HCT116 (cell line): ENCODE measurements at regions not wholly inside any gene's neighbourhood (a gene's known extent, or its start where the extent isn't known, plus 50 kb on each side); places are given as distances from the start of the nearest gene placed in this dataset.

Experiments used
- ATAC-seq: fragments of 200-7000 bp; cut with Tn5 transposase; 2 replicates; pipeline ENCODE4 v1.9.1; 2020; ENCODE audit warnings: mild to moderate bottlenecking, moderate library complexity
- BruUV-seq: library from RNA; stranded (reverse); fragments of 400-500 nt; replicated peaks from 2 replicates; lab custom pipeline; 2021; lab: Mats Ljungman, UMichigan
- CTCF ChIA-PET: fragments of 300-600 bp; sonication (Branson Sonifier 250); formaldehyde crosslinking; loops from one replicate; lab custom pipeline; 2021; ENCODE audit warnings: antibody characterized with exemption; lab: Charles Lee
- POLR2A ChIA-PET: fragments of 300-600, 350-600 bp; sonication (Branson Sonifier 250); formaldehyde crosslinking; loops from one replicate; lab custom pipeline; 2021; ENCODE audit warnings: antibody characterized with exemption; lab: Charles Lee
- RAD21 ChIA-PET, 2 experiments: fragments of 300-600 bp; sonication (Branson Sonifier 250); formaldehyde crosslinking; loops; one replicate each; lab custom pipeline; 2023; ENCODE audit warnings: low total read pairs in 2 of 2; ENCODE audit not compliant: uncharacterized antibody in 2 of 2, unreplicated experiment in 2 of 2, low non-redundant PET in 1 of 2; lab: Charles Lee
- DNase-seq: peaks from one replicate; pipeline ENCODE4 v3.0.0-alpha.2; 2010; ENCODE audit warnings: low read depth, low spot score
- H2AFZ ChIP-seq: fragments of 200-600 bp; shearing (Covaris generic), sonication (generic); 2 replicates; pipeline ENCODE4 v1.6.1; 2017; ENCODE audit warnings: low read depth, mixed run types, mixed read lengths, antibody characterized with exemption, low read length; ENCODE audit not compliant: poor library complexity, severe bottlenecking
- H3K27ac ChIP-seq: 2 replicates; pipeline ENCODE4 v1.5.1; 2012; ENCODE audit warnings: low read depth, low read length
- H3K27me3 ChIP-seq: fragments of 200-600 bp; sonication (generic); 2 replicates; pipeline ENCODE4 v1.6.1; 2016; ENCODE audit warnings: mixed run types, low read length, mixed read lengths; ENCODE audit not compliant: insufficient read depth
- H3K36me3 ChIP-seq, 2 experiments: fragments of 200-500 bp in 1 of 2; fragments of 200-600 bp in 1 of 2; sonication (Bioruptor generic) in 1 of 2; sonication (generic) in 1 of 2; 2 replicates each; pipeline versions ENCODE4 v1.5.1 to v1.6.1; 2014 to 2016; ENCODE audit warnings: low read length in 2 of 2, inconsistent platforms in 1 of 2, mixed read lengths in 1 of 2, mixed run types in 1 of 2; ENCODE audit not compliant: insufficient read depth in 2 of 2, control insufficient read depth in 1 of 2
- H3K4me1 ChIP-seq, 2 experiments: fragments of 200-600 bp in 1 of 2; sonication (generic) in 1 of 2; 2 replicates each; pipeline versions ENCODE4 v1.5.1 to v1.6.1; 2012 to 2017; ENCODE audit warnings: low read length in 2 of 2, inconsistent platforms in 1 of 2, mild to moderate bottlenecking in 1 of 2, mixed read lengths in 1 of 2, mixed run types in 1 of 2, moderate library complexity in 1 of 2; ENCODE audit not compliant: insufficient read depth in 2 of 2, control insufficient read depth in 1 of 2
- H3K4me2 ChIP-seq: fragments of 200-600 bp; sonication (generic); 2 replicates; pipeline ENCODE4 v1.6.1; 2017; ENCODE audit warnings: mixed run types, low read length, mixed read lengths
- H3K4me3 ChIP-seq, 2 experiments: fragments of 200-600 bp in 1 of 2; sonication (generic) in 1 of 2; replicated peaks in 1 of 2; 2 replicates each; pipeline ENCODE4 v1.5.1; 2011 to 2016; ENCODE audit warnings: low read length in 2 of 2, control low read depth in 1 of 2, low read depth in 1 of 2, mild to moderate bottlenecking in 1 of 2, mixed read lengths in 1 of 2, mixed run types in 1 of 2
- H3K79me2 ChIP-seq: fragments of 200-600 bp; sonication (generic); 2 replicates; pipeline ENCODE4 v1.6.1; 2017; ENCODE audit warnings: mild to moderate bottlenecking, mixed run types, low read length, moderate library complexity, mixed read lengths; ENCODE audit not compliant: insufficient read depth
- H3K9ac ChIP-seq: fragments of 200-600 bp; sonication (generic); 2 replicates; pipeline ENCODE4 v1.6.1; 2016; ENCODE audit warnings: low read length, mixed read lengths
- H3K9me2 ChIP-seq: fragments of 200-600 bp; sonication (generic), shearing (Covaris generic); 2 replicates; pipeline ENCODE4 v1.6.1; 2017; ENCODE audit warnings: mixed run types, mild to moderate bottlenecking, moderate library complexity; ENCODE audit not compliant: insufficient read depth
- H3K9me3 ChIP-seq, 2 experiments: fragments of 200-500 bp in 1 of 2; fragments of 200-600 bp in 1 of 2; sonication (Bioruptor generic) in 1 of 2; sonication (generic) in 1 of 2; 2 replicates each; pipeline ENCODE4 v1.6.1; 2014 to 2017; ENCODE audit warnings: low read length in 2 of 2, mixed read lengths in 2 of 2, inconsistent platforms in 1 of 2, low read depth in 1 of 2, mild to moderate bottlenecking in 1 of 2, mixed run types in 1 of 2, moderate library complexity in 1 of 2; ENCODE audit not compliant: control insufficient read depth in 1 of 2, insufficient read depth in 1 of 2
- H4K20me1 ChIP-seq: fragments of 200-600 bp; sonication (generic), shearing (Covaris generic); 2 replicates; pipeline ENCODE4 v1.6.1; 2017; ENCODE audit warnings: mixed run types, mild to moderate bottlenecking, moderate library complexity; ENCODE audit not compliant: insufficient read depth
- ATF3 ChIP-seq: IDR thresholded peaks from 2 replicates; pipeline ENCODE4 v1.6.1; 2012
- RAD21 ChIP-seq: IDR thresholded peaks from 2 replicates; pipeline ENCODE4 v1.6.1; 2012; ENCODE audit warnings: low read depth, mild to moderate bottlenecking
- ZBTB33 ChIP-seq: IDR thresholded peaks from 2 replicates; pipeline ENCODE4 v1.6.1; 2011; ENCODE audit warnings: mild to moderate bottlenecking, low read length, moderate library complexity; ENCODE audit not compliant: insufficient replicate concordance; ENCODE audit errors: extremely low read depth
- intact Hi-C: fragments of 100-400 bp; cut with micrococcal nuclease; formaldehyde crosslinking; loops from 2 replicates; pipeline ENCODE4 v1.10.0; 2022
- TF ChIP-seq, protein P1 (sequence below): IDR thresholded peaks from 2 replicates; pipeline ENCODE4 v1.6.1; 2012; ENCODE audit warnings: low read depth
- TF ChIP-seq, protein P2 (sequence below), 3 experiments: fragments of 200-600 bp in 1 of 3; sonication (generic) in 1 of 3; IDR thresholded peaks in 2 of 3; conservative IDR thresholded peaks in 1 of 3; 2 replicates each; pipeline ENCODE4 v1.5.1; 2012 to 2017; ENCODE audit warnings: low read depth in 2 of 3, low read length in 2 of 3, antibody characterized with exemption in 1 of 3, borderline replicate concordance in 1 of 3, control low read depth in 1 of 3, mild to moderate bottlenecking in 1 of 3, mixed read lengths in 1 of 3, mixed run types in 1 of 3, moderate library complexity in 1 of 3; ENCODE audit not compliant: insufficient read depth in 1 of 3

DNA sequence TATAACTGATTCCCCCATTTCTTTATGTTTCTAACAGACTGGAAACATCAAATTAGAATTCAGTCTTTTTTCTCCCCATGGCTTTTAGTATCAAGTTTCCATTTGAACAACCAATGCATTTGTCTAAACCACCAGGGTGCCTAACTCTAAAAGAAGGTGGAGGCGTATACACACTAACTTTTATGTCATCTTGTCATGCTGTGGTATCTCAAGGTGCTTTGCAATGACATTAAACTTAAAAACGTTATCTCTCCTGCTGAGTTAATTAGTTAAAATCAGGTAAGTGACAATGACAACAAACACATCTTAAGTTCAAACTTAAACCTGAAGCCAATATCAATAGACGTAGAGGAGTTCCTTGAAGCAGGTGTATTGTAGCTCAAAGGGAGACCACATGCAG lies 1001.7 kb downstream of the PCDH17 start:
- Histone ChIP-seq H4K20me1 (no peaks in the 10 kb centered on the region), H3K9ac (no peak overlapping the region), H3K27ac (no peak overlapping the region), H2AFZ (no peak overlapping the region), H3K9me3 (peaks cover 5 to 18% of the 10 kb centered on the region in 2 experiments; a peak in 2 of 4 replicates), H3K79me2 (no peaks in the 10 kb centered on the region), H3K4me1 (no peaks in the 10 kb centered on the region), H3K36me3 (no peaks in the 10 kb centered on the region), H3K27me3 (no peaks in the 10 kb centered on the region), H3K4me2 (no peak overlapping the region), H3K4me3 (no peak overlapping the region), H3K9me2 (no peaks in the 10 kb centered on the region)
- TF ChIP-seq, protein P1, sequence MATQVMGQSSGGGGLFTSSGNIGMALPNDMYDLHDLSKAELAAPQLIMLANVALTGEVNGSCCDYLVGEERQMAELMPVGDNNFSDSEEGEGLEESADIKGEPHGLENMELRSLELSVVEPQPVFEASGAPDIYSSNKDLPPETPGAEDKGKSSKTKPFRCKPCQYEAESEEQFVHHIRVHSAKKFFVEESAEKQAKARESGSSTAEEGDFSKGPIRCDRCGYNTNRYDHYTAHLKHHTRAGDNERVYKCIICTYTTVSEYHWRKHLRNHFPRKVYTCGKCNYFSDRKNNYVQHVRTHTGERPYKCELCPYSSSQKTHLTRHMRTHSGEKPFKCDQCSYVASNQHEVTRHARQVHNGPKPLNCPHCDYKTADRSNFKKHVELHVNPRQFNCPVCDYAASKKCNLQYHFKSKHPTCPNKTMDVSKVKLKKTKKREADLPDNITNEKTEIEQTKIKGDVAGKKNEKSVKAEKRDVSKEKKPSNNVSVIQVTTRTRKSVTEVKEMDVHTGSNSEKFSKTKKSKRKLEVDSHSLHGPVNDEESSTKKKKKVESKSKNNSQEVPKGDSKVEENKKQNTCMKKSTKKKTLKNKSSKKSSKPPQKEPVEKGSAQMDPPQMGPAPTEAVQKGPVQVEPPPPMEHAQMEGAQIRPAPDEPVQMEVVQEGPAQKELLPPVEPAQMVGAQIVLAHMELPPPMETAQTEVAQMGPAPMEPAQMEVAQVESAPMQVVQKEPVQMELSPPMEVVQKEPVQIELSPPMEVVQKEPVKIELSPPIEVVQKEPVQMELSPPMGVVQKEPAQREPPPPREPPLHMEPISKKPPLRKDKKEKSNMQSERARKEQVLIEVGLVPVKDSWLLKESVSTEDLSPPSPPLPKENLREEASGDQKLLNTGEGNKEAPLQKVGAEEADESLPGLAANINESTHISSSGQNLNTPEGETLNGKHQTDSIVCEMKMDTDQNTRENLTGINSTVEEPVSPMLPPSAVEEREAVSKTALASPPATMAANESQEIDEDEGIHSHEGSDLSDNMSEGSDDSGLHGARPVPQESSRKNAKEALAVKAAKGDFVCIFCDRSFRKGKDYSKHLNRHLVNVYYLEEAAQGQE = no peak
- TF ChIP-seq ATF3 (no peak), RAD21 (no peak), ZBTB33 (no peak)
- TF ChIP-seq, protein P2, sequence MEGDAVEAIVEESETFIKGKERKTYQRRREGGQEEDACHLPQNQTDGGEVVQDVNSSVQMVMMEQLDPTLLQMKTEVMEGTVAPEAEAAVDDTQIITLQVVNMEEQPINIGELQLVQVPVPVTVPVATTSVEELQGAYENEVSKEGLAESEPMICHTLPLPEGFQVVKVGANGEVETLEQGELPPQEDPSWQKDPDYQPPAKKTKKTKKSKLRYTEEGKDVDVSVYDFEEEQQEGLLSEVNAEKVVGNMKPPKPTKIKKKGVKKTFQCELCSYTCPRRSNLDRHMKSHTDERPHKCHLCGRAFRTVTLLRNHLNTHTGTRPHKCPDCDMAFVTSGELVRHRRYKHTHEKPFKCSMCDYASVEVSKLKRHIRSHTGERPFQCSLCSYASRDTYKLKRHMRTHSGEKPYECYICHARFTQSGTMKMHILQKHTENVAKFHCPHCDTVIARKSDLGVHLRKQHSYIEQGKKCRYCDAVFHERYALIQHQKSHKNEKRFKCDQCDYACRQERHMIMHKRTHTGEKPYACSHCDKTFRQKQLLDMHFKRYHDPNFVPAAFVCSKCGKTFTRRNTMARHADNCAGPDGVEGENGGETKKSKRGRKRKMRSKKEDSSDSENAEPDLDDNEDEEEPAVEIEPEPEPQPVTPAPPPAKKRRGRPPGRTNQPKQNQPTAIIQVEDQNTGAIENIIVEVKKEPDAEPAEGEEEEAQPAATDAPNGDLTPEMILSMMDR (IDR thresholded peaks at IDR 0.05 in 2 of 3, conservative IDR thresholded peaks at IDR 0.05 in 1 of 3; ENCODE audit: borderline replicate concordance in 1 of 3, insufficient read depth in 1 of 3, low read depth in 2 of 3, low read length in 2 of 3) = no peak
- ChIA-PET POLR2A (no interaction called here), CTCF (no interaction called here), RAD21 (no interaction called here)
- ATAC-seq (no peak), DNase-seq (no peak)
- intact Hi-C loops = no loop called here
- no TSS peak for BruUV-seq
